Parathyroid adenoma (tissue), 2 donors: ENCODE measurements at regions not wholly inside any gene's neighbourhood (a gene's known extent, or its start where the extent isn't known, plus 50 kb on each side); places are given as distances from the start of the nearest gene placed in this dataset.

Experiments used
- H2AFZ ChIP-seq: fragments of 300-600 bp; sonication (generic); one replicate; pipeline ENCODE4 v1.7.0; 2017; ENCODE audit warnings: antibody characterized with exemption, mild to moderate bottlenecking
- H3K27ac ChIP-seq: fragments of 300-600 bp; sonication (generic); one replicate; pipeline ENCODE4 v1.7.0; 2017
- H3K27me3 ChIP-seq: fragments of 300-600 bp; sonication (generic); one replicate; pipeline ENCODE4 v1.7.0; 2017; ENCODE audit warnings: low read length; ENCODE audit not compliant: control insufficient read depth, insufficient read depth
- H3K36me3 ChIP-seq: fragments of 300-600 bp; sonication (generic); one replicate; pipeline ENCODE4 v1.7.0; 2017; ENCODE audit warnings: low read length; ENCODE audit not compliant: control insufficient read depth, insufficient read depth
- H3K4me1 ChIP-seq: fragments of 300-600 bp; sonication (generic); one replicate; pipeline ENCODE4 v1.7.0; 2017; ENCODE audit warnings: control low read depth
- H3K4me2 ChIP-seq: fragments of 300-600 bp; sonication (generic); one replicate; pipeline ENCODE4 v1.7.0; 2017; ENCODE audit warnings: low read length
- H3K4me3 ChIP-seq: fragments of 300-600 bp; sonication (generic); one replicate; pipeline ENCODE4 v1.7.0; 2017; ENCODE audit warnings: low read depth, low read length
- H3K79me2 ChIP-seq: fragments of 300-600 bp; sonication (generic); one replicate; pipeline ENCODE4 v1.7.0; 2017; ENCODE audit warnings: control low read depth
- H3K9ac ChIP-seq: fragments of 300-600 bp; sonication (generic); one replicate; pipeline ENCODE4 v1.7.0; 2017; ENCODE audit warnings: mild to moderate bottlenecking
- H3K9me3 ChIP-seq: fragments of 300-600 bp; sonication (generic); one replicate; pipeline ENCODE4 v1.7.0; 2017; ENCODE audit warnings: low read length; ENCODE audit not compliant: control insufficient read depth
- CTCF ChIP-seq: fragments of 300-600 bp; sonication (generic); IDR thresholded peaks from one replicate; pipeline ENCODE4 v1.7.0; 2017; ENCODE audit warnings: antibody characterized with exemption, mild to moderate bottlenecking
- donor health status: primary hyperparathyroidism.

GRCh38 chr7:85376589-85376988 is 189.7 kb upstream of the SEMA3D start:
- Histone ChIP-seq H2AFZ (no peak overlapping the region), H3K9ac (no peak overlapping the region), H3K4me2 (no peak overlapping the region), H3K4me3 (no peak overlapping the region), H3K27me3 (no peaks in the 10 kb centered on the region), H3K9me3 (no peaks in the 10 kb centered on the region), H3K4me1 (no peaks in the 10 kb centered on the region), H3K36me3 (no peaks in the 10 kb centered on the region), H3K27ac (no peak overlapping the region), H3K79me2 (no peaks in the 10 kb centered on the region)
- no peak for TF ChIP-seq CTCF

GRCh38 chr7:85356916-85357315 is 170.1 kb upstream of the SEMA3D start:
- Histone ChIP-seq H3K27ac (no peak overlapping the region), H2AFZ (no peak overlapping the region), H3K4me3 (no peak overlapping the region), H3K9me3 (no peaks in the 10 kb centered on the region), H3K36me3 (no peaks in the 10 kb centered on the region), H3K4me2 (no peak overlapping the region), H3K79me2 (no peaks in the 10 kb centered on the region), H3K4me1 (no peaks in the 10 kb centered on the region), H3K27me3 (no peaks in the 10 kb centered on the region), H3K9ac (no peak overlapping the region)
- no peak for TF ChIP-seq CTCF

DNA sequence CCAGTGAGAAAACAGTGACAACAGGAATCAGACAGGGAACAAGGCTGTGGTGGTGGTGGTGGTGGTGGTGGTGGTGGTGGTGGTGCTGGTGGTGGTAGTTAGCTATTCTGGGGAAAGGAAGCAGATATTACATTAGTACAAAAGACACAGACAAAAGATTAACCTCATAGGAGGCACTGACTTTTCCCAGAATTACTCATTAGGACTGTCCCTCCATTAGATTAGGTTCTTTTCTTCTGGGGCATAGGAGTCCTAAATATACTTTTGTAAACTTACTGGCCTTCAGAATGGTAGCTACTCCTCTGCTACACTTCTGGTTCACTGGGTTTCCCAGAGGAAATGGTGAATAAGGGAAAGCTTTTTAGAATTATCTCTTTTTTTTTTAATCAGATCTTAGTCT is 156.6 kb upstream of the SEMA3D start:
- Histone ChIP-seq H3K36me3 (no peaks in the 10 kb centered on the region), H3K27ac (no peak overlapping the region), H3K9ac (no peak overlapping the region), H3K79me2 (no peaks in the 10 kb centered on the region), H3K27me3 (no peaks in the 10 kb centered on the region), H2AFZ (no peak overlapping the region), H3K9me3 (peaks cover 2% of the 10 kb centered on the region), H3K4me1 (no peaks in the 10 kb centered on the region), H3K4me3 (no peak overlapping the region), H3K4me2 (no peak overlapping the region)
- no peak for TF ChIP-seq CTCF

DNA sequence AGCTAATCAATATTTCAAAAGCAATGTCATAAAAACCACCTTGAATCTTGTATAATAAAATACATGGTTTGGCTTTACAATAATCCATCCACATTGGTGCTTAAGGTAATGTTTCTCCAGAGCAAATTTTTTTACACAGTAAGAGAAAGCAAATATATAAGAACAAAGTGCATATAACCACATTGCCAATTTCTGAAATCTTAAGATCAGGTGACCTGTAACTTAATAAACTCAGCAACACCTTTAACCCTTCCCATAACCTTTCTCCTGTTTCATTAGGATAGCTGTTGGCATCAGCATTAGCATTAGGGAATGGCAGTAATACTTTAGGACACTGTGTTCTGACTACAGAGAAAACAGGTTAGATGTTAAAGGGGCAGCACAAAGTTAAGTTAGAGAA is 155.9 kb upstream of the SEMA3D start:
- no peak for TF ChIP-seq CTCF
- no peak overlapping the region for H2AFZ ChIP-seq
- no peak overlapping the region for H3K4me3 ChIP-seq
- no peaks in the 10 kb centered on the region for H3K36me3 ChIP-seq
- no peak overlapping the region for H3K9ac ChIP-seq
- H3K27ac ChIP-seq: no peak overlapping the region
- H3K9me3 ChIP-seq: peaks cover 2% of the 10 kb centered on the region
- H3K79me2 ChIP-seq: no peaks in the 10 kb centered on the region
- H3K4me1 ChIP-seq: no peaks in the 10 kb centered on the region
- H3K4me2 ChIP-seq: no peak overlapping the region
- H3K27me3 ChIP-seq: no peaks in the 10 kb centered on the region

- no peak overlapping the region for H2AFZ ChIP-seq
- TF ChIP-seq CTCF: no peak
- H3K4me1 ChIP-seq: no peaks in the 10 kb centered on the region
- no peaks in the 10 kb centered on the region for H3K79me2 ChIP-seq
- peaks cover 2% of the 10 kb centered on the region for H3K9me3 ChIP-seq
- H3K4me2 ChIP-seq: no peak overlapping the region
- no peak overlapping the region for H3K4me3 ChIP-seq
- H3K27me3 ChIP-seq: no peaks in the 10 kb centered on the region
- H3K9ac ChIP-seq: no peak overlapping the region
- no peak overlapping the region for H3K27ac ChIP-seq
- no peaks in the 10 kb centered on the region for H3K36me3 ChIP-seq
Measured at GRCh38 chr7:85341973-85342372, 155.1 kb upstream of the SEMA3D start.
